Kidney epithelial cell (primary cell): ENCODE measurements at regions not wholly inside any gene's neighbourhood (a gene's known extent, or its start where the extent isn't known, plus 50 kb on each side); places are given as distances from the start of the nearest gene placed in this dataset.

Source experiments
- DNase-seq: peaks from one replicate; pipeline ENCODE4 v3.0.0-alpha.2; 2010; ENCODE audit warnings: low read depth
- H3K27me3 ChIP-seq: 2 replicates; pipeline ENCODE4 v1.6.0; 2011; ENCODE audit warnings: low read length; ENCODE audit not compliant: control insufficient read depth, insufficient read depth
- H3K36me3 ChIP-seq: 2 replicates; pipeline ENCODE4 v1.5.1; 2011; ENCODE audit warnings: low read length; ENCODE audit not compliant: control insufficient read depth, insufficient read depth
- H3K4me3 ChIP-seq: 2 replicates; pipeline ENCODE4 v1.5.1; 2011; ENCODE audit warnings: low read depth, mild to moderate bottlenecking, control low read depth, low read length
- TF ChIP-seq, protein P1 (sequence below): IDR thresholded peaks from 2 replicates; pipeline ENCODE4 v1.5.1; 2011; ENCODE audit warnings: mild to moderate bottlenecking, moderate library complexity, low read length, control low read depth, inconsistent platforms; ENCODE audit not compliant: insufficient read depth, poor library complexity, severe bottlenecking

GRCh38 chr20:19934792-19935491, 82.2 kb upstream of the NAA20 start:
- Histone ChIP-seq H3K4me3 (no peak overlapping the region), H3K27me3 (no peaks in the 10 kb centered on the region), H3K36me3 (no peaks in the 10 kb centered on the region)
- TF ChIP-seq, protein P1, sequence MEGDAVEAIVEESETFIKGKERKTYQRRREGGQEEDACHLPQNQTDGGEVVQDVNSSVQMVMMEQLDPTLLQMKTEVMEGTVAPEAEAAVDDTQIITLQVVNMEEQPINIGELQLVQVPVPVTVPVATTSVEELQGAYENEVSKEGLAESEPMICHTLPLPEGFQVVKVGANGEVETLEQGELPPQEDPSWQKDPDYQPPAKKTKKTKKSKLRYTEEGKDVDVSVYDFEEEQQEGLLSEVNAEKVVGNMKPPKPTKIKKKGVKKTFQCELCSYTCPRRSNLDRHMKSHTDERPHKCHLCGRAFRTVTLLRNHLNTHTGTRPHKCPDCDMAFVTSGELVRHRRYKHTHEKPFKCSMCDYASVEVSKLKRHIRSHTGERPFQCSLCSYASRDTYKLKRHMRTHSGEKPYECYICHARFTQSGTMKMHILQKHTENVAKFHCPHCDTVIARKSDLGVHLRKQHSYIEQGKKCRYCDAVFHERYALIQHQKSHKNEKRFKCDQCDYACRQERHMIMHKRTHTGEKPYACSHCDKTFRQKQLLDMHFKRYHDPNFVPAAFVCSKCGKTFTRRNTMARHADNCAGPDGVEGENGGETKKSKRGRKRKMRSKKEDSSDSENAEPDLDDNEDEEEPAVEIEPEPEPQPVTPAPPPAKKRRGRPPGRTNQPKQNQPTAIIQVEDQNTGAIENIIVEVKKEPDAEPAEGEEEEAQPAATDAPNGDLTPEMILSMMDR = no peak
- DNase-seq = no peak

- no peak overlapping the region for H3K4me3 ChIP-seq
- no peaks in the 10 kb centered on the region for H3K27me3 ChIP-seq
- TF ChIP-seq, protein P1 = no peak
- DNase-seq = no peak
- no peaks in the 10 kb centered on the region for H3K36me3 ChIP-seq
These were observed 81.3 kb upstream of the NAA20 start for GRCh38 chr20:19935842-19936241.

DNA sequence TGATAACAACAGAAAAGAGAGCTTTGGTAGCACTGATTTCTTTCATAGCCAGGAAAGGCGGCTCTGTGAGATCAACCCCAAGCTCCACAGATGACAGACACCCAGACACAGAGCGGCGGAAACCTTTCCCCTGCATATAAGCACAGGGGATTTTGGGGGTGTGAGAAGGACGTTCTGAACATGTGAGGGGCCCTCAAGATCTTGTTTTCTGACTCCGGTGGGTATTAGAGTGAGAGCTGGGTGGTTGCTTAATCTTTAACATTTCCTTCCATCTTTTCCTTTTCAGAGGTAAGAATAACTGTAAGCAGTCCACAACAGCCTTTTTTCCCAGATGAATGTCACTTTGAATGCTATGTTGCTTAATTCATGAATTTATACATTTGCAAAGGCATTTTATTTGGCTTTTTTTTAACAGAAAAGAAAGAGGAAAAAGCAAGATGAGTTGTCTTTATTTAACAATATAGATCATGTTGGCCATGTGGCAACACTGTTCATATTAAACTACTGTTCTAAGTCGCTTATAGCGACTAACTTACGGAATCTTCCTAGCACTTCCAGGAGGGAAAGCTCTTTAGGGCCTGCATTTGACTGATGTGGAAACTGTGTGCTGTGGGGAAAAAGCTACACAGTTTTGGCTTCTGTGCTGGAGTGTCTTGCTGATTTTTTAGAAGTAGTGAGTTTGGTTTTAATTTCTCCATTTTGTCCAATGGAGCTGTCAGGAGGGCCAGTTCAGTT, 80.5 kb upstream of the NAA20 start:
- Histone ChIP-seq H3K4me3 (no peak overlapping the region), H3K36me3 (no peaks in the 10 kb centered on the region), H3K27me3 (no peaks in the 10 kb centered on the region)
- TF ChIP-seq, protein P1 = no peak
- DNase-seq = no peak

DNA sequence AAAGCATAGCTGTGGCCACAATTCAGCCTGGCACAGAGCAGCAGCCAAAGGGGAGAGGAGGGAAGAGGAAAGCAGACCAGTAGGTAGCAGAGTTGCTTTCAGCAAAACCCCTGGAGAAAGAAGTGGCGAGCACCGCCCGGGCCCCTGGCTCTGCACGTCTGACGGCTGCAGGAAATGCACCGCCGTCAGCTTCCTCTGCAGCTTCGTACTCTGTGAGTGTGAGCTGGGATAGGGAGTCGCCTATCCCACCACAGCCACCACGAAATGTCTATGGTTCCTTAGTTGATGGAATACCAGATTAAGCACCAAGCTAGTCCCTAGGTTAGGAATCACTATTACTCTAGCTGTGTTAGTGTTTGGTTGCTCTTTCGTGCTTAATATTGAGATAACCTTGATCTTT, 79.9 kb upstream of the NAA20 start:
- no peak for DNase-seq
- H3K27me3 ChIP-seq = no peaks in the 10 kb centered on the region
- H3K4me3 ChIP-seq = no peak overlapping the region
- no peaks in the 10 kb centered on the region for H3K36me3 ChIP-seq
- TF ChIP-seq, protein P1 = no peak

GRCh38 chr20:19937651-19938420, 79.3 kb upstream of the NAA20 start:
- H3K27me3 ChIP-seq = no peaks in the 10 kb centered on the region
- no peaks in the 10 kb centered on the region for H3K36me3 ChIP-seq
- no peak overlapping the region for H3K4me3 ChIP-seq
- DNase-seq = no peak
- TF ChIP-seq, protein P1 = no peak
